Kidney capillary endothelial cell (primary cell): ENCODE measurements at regions not wholly inside any gene's neighbourhood (a gene's known extent, or its start where the extent isn't known, plus 50 kb on each side); places are given as distances from the start of the nearest gene placed in this dataset.

Source experiments
- DNase-seq: peaks from one replicate; pipeline ENCODE4 v3.0.0-alpha.2; 2018; ENCODE audit warnings: low spot score

DNA sequence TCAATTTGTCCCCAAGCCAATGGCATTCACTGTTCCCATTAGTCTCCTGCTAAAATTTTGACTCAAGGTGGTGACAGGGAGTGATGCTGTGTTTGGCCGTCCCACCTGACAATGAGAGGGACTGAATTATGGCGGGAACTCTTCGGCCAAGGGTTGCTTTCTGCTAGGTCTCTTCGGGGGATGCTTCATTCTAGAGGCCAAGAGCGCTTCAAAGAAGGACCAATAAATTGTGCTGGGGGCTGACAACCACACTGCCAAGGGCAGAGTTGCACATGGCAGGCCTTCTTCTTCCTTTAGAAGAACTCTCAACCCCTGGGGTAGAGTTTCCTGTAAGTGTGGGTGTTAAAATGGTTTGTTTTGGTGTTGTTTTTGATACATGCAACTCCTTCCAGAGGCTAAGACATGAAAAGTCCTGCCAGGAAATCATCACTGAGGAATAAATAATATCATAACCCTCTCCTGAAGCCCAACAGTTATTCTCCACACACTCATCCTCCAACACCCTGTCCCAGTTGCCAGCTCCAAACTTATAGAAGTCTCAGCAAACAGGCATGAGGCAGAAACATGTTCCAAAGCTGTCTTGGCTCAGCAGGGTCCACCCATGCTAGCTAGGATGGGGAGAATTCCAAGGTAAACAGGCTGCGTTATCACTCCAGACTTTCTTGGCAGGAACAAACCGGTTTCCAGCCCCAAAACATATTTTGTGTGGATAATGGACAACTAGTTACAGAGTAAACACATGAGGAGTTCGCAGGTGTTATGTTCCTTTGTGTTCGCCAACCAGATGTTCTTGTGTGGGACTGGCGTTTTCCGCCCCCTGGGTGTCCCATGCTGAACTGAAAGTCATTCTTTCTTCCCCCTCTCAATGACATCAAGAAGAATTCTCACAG is 396.7 kb upstream of the RGMA start:
- no peak for DNase-seq

DNA sequence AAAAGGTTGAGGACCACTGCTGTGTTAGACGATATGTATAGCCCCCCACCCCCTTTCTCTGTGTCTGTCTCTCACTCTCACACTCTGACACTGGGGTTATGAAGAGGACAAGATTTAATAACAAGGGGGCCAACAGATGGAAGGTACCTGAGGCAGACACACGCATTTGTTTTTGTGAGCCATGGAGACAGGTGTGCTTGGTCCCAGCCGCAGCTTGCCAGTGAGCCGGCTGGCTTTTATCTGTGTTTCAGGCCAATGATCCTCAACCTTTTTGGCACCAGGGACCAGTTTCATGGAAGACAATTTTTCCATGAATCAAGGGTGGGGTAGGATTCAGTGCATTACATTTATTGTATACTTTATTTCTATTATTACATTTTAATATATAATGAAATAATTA is 394.9 kb upstream of the RGMA start:
- no peak for DNase-seq

DNA sequence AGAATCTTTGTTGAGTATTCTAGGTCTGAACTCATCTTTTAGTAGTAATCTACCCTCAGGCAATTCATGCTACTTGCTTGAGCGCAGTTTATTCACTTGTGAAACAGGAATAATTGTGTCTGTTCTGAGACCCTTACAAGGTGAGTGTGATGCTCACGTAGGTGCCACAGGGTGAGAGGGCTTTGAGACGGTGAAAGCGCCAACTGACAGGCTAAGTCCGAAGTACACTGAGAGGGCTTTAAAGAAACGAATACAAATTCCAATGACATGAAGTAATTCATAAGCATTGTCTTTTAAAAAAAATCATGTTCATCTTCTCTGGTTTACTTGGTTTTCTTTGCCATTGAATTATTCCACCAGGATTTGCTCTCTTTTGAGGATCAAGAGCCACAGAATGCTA is 393.7 kb upstream of the RGMA start:
- no peak for DNase-seq

GRCh38 chr15:93479715-93480114 is 390.7 kb upstream of the RGMA start:
- DNase-seq, result no peak

DNA sequence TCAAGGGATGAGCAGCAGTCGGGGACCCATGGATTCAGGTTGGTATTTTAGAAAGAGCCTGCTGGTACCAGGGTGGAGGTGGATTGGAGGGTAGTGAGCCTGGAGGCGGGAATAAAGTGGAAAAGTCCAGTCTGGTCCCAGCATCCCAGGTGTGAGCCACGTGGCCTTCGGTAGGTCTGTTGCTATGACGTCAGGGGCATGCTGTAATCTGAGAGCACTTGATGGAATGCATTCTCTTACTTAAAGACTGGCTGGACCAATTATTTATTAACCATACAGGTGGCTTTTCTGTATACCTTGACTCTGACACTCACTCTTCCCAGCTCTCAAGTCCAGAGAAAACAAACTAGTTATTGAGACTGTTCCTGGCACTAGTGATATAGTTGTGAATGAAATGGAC is 389.9 kb upstream of the RGMA start:
- DNase-seq, result no peak

DNA sequence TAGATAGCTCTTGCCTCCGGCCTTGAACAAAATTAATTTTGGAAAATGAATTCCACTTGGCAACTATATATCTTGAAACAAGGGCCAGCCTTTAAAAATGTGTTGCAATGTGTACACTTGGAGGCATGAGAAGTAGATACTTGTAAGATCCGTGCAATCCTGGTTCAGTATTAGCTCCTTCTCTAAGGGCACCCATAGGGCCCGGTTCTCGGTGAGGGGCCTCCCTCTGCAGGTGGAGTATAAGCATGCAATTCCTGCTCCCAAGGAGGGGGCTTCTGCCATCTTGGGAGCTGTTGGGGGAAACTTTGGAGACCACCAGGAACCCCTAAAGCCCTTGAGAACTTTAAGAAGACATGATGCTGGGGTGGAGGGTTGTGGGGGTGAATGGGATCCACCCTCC is 388.7 kb upstream of the RGMA start:
- no peak for DNase-seq

GRCh38 chr15:93477188-93477587 is 388.2 kb upstream of the RGMA start:
- no peak for DNase-seq

DNA sequence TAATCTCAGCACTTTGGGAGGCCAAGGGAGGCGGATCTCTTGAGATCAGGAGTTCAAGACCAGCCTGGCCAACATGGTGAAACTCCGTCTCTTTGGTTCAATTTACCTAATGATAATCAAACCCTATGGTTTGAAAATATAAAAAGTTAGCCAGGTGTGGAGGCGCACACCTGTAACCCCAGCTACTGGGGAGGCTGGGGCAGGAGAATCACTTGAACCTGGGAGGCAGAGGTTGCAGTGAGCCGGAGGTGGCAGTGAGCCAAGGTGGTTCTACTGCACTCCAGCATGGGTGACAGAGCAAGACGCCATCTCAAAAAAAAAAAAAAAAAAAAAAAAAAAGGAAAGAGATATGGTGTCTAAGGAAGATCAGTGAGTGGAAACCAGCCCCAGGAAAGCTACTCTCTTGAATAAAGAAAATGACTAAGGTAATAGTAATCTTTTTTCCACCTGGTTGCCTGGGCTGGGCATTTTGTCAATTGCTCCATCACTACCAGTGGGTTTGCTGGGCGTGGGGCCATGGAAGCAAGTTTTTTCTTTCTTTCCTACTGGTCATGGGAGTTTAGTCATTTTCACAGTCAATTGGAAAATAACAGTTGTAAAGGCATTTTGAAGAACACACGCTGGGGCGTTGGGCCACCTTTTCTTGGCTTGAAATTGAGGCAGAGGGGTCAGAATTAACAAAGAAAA is 387.6 kb upstream of the RGMA start:
- no peak for DNase-seq

- DNase-seq, result no peak
Measured at GRCh38 chr15:93474728-93475127, 385.7 kb upstream of the RGMA start.

DNA sequence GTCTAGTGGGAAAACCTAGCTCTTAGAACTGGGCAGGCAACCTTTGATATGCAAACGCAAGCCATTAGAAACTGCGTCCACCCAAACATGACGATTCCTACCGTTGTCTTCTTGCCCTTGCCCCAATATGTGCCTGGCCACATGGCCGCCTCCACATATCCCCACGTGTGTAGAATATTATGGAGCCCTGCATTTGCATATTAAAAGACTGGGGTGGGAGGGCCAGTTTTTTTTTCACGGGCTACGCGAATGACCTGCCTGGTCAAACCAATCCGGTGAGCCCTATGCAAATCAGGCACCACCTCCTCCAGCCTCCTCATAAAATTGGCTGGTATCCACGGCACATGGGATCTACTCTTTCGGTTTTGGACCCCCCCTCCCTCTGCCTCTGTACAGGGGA is 381.0 kb upstream of the RGMA start:
- no peak for DNase-seq

DNA sequence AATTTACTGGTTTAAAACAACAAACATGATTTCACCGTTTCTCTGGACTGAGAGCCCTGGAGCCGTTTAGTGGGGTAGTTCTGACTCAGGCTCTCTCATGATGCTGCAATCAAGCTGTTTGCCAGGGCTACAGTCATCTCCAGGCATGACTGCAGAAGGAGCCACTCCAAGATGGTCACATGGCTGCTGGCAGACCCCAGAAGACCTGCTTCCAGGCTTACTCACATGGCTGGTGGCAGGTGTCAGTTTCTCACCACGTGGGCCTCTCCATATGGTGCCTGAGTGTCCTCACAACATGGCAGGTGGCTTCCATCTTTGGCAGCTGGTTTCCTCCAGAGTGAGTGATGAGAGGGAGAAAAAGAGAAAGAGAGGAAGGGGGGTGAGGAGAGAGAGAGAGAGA is 378.3 kb upstream of the RGMA start:
- DNase-seq, result no peak

DNA sequence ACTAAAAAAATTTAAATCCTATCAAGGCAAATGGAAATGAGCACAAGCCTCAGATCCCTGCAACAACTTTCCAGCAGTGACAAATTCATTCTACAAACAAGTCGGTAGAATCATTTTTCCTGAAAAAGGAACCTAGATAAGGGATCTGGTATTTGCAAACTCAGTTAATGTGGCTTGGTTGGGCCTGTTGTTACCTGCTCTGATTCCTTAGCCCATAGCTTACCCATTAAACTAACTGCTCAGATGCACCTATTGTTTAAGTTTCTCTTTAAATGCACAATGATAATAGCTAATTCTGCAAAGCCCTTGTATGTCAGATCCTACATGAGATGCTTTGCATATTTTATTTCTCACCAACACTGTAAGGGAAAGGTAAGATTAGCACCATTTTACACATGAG is 377.4 kb upstream of the RGMA start:
- no peak for DNase-seq

DNA sequence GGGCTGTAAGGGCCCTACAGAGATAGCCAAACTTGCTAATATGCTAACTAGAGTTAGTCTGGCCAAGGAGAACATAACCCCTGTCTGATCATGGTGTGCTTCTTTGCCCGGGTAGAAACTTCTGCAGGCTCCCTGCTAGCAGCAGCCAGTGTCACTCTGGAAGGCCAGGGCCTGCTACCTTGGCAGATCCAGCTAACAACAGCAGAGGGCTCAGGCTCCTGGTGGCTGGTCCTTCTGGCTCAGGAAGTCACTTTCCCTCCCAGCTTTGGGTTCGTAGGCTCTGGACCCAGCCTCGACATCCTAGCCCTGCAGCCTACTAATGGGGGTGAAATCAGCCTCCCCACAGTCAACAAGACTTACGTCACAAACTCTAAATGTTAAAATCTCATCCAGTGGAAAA is 373.7 kb upstream of the RGMA start:
- DNase-seq, result no peak

DNA sequence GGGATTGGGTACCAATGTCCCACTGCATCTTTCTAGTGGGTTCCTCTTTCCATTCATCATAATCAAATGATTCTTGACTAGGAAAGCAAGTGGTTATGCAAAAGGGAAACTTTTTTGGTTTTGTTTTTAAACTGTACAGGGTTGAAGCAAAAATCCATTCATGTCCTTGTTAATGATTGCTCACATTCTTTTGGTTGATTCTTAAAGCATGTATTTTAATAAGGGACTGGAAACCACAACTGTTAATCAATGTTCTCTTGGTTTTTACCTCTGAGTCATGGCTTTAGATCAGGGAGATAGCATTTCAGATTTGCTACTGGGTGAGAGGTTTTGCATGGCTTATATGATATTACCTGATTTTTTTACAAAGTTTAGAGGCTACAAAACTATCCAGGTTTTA is 371.7 kb upstream of the RGMA start:
- DNase-seq, result no peak

GRCh38 chr15:93459396-93459795 is 370.4 kb upstream of the RGMA start:
- DNase-seq, result no peak

DNA sequence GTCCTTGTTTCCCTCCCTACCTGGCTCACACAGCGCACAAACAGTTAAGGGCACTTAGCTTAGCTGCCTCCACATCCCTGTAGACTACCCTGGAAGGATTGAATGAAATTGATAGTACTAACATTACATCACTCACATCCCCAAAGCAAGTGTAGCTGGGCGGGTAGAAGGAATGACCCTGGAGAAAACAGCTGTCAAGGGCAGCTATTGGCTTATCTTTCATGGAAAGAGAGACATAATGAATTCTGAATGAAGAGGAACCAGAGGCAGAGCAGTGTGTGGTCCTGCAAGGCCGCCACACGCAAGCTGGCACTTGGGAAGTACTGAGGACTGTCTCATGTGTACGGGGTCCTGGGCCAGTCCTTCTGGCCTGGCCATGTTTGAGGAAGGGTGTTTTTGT is 369.6 kb upstream of the RGMA start:
- no peak for DNase-seq

DNA sequence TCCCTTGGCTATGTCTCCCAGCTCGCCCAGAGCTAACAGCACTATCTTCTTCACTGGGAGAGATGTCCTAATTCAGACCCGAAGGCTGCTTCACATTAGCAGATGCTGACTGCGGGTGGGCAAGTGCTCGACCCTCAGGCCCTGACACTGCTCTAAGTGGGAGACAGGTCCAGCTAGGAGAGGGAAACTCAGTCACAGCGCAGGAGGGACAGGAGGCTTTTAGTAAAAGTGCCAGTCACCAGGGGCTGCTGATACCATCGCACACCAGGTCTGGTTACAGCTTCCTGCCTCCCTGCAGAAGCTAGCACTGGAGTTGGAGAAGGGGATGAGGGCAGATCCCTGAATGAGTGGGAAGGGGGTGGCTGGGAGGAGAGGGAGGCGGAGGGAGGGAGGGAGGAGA is 365.8 kb upstream of the RGMA start:
- DNase-seq, result no peak

DNA sequence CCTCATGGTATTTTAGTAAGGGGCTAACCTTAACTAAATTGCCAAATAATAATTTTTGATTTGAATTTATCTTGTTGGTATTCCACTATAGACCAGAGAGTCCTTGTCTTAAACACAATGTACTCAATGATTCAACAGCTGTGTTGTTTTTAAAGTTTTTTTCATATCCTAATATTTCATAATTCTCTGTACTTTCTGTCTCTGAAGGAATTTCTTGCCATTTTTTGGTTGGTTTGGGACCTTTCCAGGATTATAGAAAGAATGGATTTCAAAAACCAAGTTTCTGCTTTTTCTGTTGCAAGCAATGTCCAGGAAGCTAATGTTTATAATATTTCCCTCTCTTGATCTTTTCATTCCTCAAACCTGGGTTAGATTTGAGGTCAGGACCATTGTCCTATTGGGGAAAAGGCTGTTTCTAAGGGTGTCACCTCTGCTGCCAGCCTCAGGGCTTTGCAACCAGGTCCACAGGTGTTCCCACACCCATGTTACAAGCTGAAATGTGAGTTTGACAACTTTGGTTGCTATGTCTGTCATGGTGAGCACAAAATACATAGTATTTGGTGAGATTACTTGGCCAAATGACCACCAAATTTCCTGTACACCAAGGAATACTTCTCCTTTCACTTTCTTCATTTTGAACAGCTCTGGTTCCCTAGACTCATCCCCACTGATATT is 363.7 kb upstream of the RGMA start:
- no peak for DNase-seq

DNA sequence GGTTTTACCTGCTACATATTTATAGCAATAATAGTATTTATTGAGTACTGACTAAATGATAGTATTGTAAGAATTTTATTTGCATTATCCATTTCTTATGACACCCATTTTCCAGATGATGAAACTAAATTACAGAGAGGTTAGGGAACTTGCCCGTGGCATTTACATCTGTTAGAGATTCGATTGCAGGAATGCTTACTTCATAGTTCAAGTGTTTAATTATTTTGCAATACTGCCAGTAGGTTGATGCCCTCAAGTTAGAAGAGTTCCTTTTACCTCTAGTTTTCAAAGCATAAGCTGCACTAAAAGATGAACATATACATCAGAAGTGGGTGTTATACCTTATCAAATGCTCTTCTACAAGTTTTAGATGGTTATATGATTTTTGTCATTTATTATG is 362.8 kb upstream of the RGMA start:
- DNase-seq, result no peak

- no peak for DNase-seq
Measured at GRCh38 chr15:93451265-93451664, 362.3 kb upstream of the RGMA start.

- no peak for DNase-seq
Measured at GRCh38 chr15:93449798-93450197, 360.8 kb upstream of the RGMA start.

- DNase-seq, result no peak
Measured at GRCh38 chr15:93438310-93438709, 349.3 kb upstream of the RGMA start.

DNA sequence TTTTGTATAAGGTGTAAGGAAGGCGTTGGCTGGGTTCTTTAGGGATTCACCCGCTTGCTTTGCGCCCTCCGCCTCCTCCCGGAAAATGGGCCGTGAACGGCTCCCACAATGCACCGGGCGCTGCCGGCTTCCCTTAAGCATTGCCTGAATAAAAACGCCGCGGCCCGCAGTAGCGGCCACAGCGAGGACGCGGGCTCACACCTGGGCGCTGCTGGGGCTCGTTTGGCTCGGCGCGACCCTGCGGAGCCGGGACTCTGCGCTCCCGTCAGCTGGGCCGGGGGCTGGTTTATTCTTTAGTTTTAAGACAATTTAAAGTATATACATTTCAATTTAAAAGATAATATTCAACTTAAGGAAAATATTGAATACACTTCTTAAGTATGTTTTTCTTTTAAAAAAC is 343.5 kb upstream of the RGMA start:
- DNase-seq, result no peak
